PFSK-1 (cell line): ENCODE measurements at regions not wholly inside any gene's neighbourhood (a gene's known extent, or its start where the extent isn't known, plus 50 kb on each side); places are given as distances from the start of the nearest gene placed in this dataset.

ENCODE experiments used
- FOXP2 ChIP-seq: optimal IDR thresholded peaks from 2 replicates; pipeline ENCODE3; 2011; ENCODE audit warnings: borderline replicate concordance, control low read depth, inconsistent platforms; ENCODE audit not compliant: insufficient read depth; ENCODE audit errors: extremely low read length, extremely low read depth
- POLR2AphosphoS5 ChIP-seq: IDR thresholded peaks from 2 replicates; pipeline ENCODE4 v1.6.1; 2012; ENCODE audit warnings: low read depth, mild to moderate bottlenecking, control low read depth, low read length, moderate library complexity
- REST ChIP-seq, 2 experiments: IDR thresholded peaks; 2 replicates each; pipeline versions ENCODE4 v1.6.1 to v1.8.0; 2011 to 2012; ENCODE audit warnings: low read depth in 2 of 2, low read length in 2 of 2, control low read depth in 1 of 2, inconsistent platforms in 1 of 2, mild to moderate bottlenecking in 1 of 2, moderate library complexity in 1 of 2; ENCODE audit not compliant: insufficient read depth in 1 of 2
- SIN3A ChIP-seq: IDR thresholded peaks from 2 replicates; pipeline ENCODE4 v1.6.1; 2012; ENCODE audit warnings: mild to moderate bottlenecking, low read length, moderate library complexity, borderline replicate concordance; ENCODE audit not compliant: insufficient read depth
- TAF1 ChIP-seq: IDR thresholded peaks from 2 replicates; pipeline ENCODE4 v1.6.1; 2012; ENCODE audit warnings: low read length, control low read depth, borderline replicate concordance; ENCODE audit not compliant: insufficient read depth

DNA sequence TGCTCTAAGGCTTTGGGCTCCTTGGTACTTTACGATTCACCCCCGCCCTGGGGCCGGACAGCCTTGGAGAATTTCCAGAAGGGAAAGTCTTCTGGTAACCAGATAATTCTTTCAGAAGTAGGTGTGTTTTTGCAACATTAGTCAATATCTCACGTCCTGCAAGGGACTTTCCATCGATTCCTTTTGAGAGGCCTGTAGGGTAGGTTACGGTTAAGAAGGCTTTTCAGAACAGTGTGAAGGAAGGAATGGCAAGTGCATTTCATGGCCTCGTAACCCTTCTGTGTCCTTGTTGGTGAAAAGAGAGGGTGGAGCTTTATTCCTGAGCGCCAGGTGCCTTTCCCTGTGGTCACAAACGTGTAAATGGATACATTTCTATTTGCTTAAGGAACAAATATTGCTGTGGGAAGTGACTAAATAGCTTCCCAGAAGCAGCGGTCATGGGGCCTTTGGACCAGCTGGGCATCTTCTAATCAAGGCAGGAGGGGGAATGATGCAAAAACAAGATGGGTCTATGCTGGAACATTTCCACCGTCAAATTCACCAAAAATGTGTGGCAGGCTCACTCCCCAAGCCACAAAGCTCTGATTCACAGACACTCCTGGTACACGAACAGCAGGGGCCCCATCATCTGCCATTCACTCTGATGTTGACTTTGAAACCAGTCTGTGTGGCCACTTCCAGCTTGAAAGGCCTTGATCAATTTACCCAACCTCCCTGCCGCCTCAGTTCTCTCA, 99.2 kb downstream of the ANKRD10 start:
- TF ChIP-seq FOXP2, result no peak
- TF ChIP-seq REST (IDR thresholded peaks at IDR 0.05; ENCODE audit: insufficient read depth in 1 of 2, low read depth in 2 of 2, low read length in 2 of 2), result no peak
- no peak for TF ChIP-seq POLR2AphosphoS5
- no peak for TF ChIP-seq TAF1
- no peak for TF ChIP-seq SIN3A

DNA sequence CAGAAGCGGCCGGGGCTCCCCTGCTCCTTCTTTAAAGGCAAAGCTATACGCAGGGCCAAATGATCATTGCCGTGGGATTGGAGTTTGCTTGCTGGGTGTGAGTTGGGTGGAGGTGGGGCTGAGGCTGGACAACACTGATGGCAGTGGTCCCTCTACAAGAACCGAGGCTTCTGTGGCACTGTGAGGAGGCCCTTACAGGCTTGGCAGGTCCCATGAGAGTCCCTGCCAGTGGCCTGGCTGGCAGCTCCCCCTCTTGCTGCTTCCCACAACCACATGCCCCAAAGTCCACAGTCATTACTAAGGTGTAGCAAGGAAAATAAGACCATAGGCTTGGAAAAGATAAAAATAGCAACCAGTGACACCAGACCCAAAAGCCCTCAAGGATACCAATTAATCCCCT, 98.4 kb downstream of the ANKRD10 start:
- TF ChIP-seq SIN3A (no peak), TAF1 (no peak), FOXP2 (no peak), POLR2AphosphoS5 (no peak), REST (IDR thresholded peaks at IDR 0.05; ENCODE audit: insufficient read depth in 1 of 2, low read depth in 2 of 2, low read length in 2 of 2) (no peak)

- TF ChIP-seq FOXP2 (no peak), POLR2AphosphoS5 (no peak), TAF1 (no peak)
These were observed 97.7 kb downstream of the ANKRD10 start for GRCh38 chr13:110817143-110817542.

GRCh38 chr13:110818747-110819146, 96.1 kb downstream of the ANKRD10 start:
- no peak for TF ChIP-seq TAF1
- TF ChIP-seq POLR2AphosphoS5, result no peak

DNA sequence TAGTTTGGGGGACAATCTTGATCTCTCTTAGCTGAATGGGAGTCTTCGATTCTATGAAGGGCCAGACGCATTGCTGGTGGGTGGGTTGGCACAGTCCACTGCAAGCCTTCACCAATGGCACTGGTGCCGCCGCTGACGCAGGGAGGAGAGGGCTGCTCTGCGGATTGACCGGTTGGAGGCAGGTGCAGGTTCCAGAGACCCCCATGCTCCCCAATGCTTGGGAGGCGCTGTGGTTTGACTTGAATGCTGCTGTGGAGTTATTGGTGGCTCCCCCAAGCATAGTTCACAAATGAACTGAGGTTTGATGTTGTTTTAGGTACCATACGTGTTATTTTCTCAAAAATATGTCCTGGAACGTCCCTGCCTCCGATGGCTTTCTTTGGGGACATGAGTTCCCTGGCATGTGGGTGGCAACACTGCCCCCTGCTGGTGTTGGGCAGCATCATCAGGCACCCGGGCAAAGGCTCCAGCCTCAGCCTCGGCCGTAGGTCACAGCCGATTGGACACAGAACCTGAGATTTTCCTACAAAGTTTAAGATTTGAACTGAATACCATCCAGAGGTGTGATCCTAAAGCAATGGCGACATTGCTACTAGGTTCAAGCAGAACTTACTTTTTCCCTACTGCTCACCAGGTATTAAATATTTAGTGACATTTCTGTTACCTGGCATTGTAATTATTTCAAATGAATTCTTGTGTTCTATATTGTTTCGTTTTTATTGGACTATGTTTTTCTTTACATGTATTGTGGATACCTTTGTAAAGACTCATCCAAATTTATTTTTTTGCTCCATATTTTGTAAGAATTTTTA, 95.5 kb downstream of the ANKRD10 start:
- TF ChIP-seq TAF1, result no peak
- TF ChIP-seq POLR2AphosphoS5, result no peak

- no peak for TF ChIP-seq POLR2AphosphoS5
- no peak for TF ChIP-seq TAF1
- TF ChIP-seq FOXP2, result no peak
- no peak for TF ChIP-seq REST (IDR thresholded peaks at IDR 0.05; ENCODE audit: insufficient read depth in 1 of 2, low read depth in 2 of 2, low read length in 2 of 2)
- TF ChIP-seq SIN3A, result no peak
These were observed 94.5 kb downstream of the ANKRD10 start for GRCh38 chr13:110820322-110820721.

DNA sequence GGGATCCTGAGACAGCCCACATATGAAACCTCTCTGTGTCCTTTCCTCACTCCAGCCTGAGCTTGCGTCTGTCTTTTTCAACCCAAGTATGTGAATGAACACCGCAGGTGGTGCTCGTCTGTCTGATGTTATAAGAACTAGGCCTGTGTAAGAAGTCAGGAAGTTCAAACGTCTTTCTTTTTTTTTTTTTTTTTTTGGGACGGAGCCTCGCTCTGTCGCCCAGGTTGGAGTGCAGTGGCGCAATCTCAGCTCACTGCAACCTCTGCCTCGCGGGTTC, 92.3 kb downstream of the ANKRD10 start:
- TF ChIP-seq TAF1, result no peak
- no peak for TF ChIP-seq FOXP2
- TF ChIP-seq POLR2AphosphoS5, result no peak
- TF ChIP-seq REST (IDR thresholded peaks at IDR 0.05; ENCODE audit: insufficient read depth in 1 of 2, low read depth in 2 of 2, low read length in 2 of 2), result no peak
- TF ChIP-seq SIN3A, result no peak
